ENCODE measurements at regions not wholly inside any gene's neighbourhood (a gene's known extent, or its start where the extent isn't known, plus 50 kb on each side); places are given as distances from the start of the nearest gene placed in this dataset.

DNA sequence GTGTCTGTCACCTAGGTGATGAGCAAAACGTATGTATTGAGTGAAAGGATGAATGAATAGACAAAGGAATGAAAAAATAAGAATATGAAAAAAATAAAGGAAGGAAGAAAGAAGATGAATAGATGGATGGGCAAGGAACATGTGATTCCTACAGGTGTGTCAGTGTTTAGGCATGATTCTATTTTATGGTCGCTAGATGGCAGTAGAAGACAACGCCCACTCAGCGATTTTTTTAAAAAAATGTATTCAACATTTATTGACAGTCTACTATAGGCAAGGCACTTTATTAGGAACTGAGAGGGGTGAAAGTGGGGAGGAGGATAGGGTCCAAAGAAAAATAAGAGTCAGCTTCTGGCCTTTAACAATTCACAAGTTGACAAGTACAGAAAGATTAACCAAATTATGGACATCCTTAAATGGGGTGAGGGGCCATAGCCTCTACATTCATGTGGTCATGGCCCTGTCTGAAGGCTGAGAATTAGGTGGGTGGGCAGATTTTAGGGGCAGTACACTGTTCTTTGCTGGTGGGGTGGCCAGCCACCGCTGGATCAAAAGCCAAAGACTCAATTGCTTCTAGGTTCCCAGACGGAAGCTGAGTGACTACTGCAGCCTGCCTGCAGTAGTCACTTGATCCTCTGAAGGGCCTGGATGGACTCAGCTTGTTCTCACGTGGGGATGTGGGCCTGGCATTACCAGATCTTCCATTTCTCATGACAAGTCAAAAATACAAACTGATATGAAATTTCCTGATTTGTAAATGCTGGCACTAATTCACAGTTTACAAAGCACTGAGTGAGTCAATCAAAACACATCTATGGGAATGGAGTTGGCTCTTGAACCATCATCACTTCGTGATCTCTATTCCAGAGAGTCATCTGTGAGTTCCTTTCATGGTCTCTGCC is 83.9 kb downstream of the FASLG start:
- no peak overlapping the region for H3K27ac ChIP-seq
- H3K27me3 ChIP-seq = no peaks in the 10 kb centered on the region; the same call in 1 of the 2 replicates
- peaks cover 18% of the 10 kb centered on the region for H3K4me1 ChIP-seq
- no peaks in the 10 kb centered on the region for H3K36me3 ChIP-seq
- peak in 1 of 2 experiments; percentile 56 for DNase-seq
- no peaks in the 10 kb centered on the region for H3K9me3 ChIP-seq (replicated peaks)
- H3K4me3 ChIP-seq = no peak overlapping the region

DNA sequence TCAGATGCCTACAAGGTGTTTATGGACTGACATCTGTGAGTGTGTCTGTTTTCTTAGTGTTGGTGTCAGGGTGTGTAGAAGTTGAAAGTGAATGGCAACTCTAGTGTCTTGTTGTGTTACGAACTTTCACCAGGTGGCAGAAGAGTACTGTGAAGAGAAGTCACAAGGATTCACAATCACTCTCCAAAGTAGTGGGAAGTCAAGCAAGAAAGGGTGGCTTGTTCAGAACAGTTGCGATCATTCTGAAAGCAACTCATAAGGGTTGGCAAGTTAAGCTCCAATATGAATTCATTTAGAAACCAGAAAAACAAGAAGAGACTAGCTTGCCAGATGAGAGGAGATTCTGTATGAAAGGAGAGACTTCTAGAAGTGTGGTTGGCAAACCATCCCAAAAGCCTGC is 86.1 kb downstream of the FASLG start:
- Histone ChIP-seq H3K4me3 (no peak overlapping the region), H3K36me3 (no peaks in the 10 kb centered on the region), H3K4me1 (peaks cover 18% of the 10 kb centered on the region), H3K9me3 (replicated peaks) (no peaks in the 10 kb centered on the region), H3K27ac (no peak overlapping the region), H3K27me3 (no peaks in the 10 kb centered on the region; the same call in 1 of the 2 replicates)
- DNase-seq = peak; percentile 41 to 74

DNA sequence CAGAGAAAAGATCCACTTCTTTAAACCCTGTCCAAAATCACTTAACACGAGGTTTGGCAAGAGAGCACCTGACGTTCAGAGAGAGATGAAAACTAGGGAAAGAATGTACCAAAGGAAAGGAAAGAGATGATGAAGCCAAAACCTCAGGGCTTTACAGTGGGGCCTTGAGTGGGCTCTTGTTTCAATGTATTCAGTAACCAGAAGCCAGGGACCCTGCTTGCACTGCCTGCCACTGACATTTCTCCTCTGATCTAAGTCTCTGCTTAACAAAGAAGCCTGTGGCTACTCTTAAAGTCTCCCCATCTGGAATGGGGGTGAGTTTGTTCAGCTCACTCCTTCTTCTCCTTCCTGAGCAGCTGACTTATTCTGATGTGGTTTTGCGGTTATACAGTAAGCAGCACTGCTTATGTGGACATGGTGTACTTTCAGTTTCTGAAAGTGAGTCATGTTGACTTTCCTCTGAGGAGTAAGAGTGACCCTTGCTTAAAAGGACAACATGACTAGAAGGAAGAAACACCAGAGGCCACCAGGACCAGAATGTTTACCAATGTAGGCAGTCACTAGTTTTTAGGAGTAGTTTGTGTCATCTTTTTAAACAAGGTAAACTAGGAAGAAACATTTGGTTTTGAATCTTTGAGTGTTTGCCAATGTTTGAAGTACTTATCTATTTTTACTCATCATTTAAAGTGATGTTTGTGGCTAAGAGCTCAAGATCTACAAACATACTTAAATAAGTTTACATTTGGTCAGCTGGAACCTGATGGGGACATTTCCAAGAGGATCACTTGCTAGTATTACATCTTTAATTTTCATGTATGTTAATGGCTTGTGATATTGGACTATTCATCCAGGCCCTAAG is 87.4 kb downstream of the FASLG start:
- peak; percentile 63 to 78 for DNase-seq
- Histone ChIP-seq H3K4me1 (peaks cover 18% of the 10 kb centered on the region), H3K36me3 (no peaks in the 10 kb centered on the region), H3K27ac (no peak overlapping the region), H3K27me3 (no peaks in the 10 kb centered on the region; the same call in 1 of the 2 replicates), H3K9me3 (replicated peaks) (no peaks in the 10 kb centered on the region), H3K4me3 (no peak overlapping the region)

DNA sequence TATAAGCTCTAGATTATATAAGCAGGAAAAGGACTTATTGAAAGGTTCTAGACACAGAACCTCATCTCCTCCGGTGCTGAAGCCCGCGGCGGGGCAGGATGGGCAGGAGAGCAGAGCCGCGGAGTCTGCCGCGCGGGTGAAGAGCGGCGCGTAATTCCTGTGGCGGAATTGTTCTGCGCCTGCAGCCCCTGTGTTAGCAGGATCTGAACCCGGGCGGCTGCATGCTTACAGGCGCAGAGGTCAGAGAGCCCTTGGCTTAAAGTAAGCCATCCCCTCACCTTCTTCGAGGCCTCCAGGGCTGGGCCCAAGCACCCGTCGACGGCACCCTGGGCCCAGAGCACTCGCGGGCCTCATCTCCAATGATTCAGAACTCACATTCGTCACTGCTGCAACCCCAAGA is 89.3 kb downstream of the FASLG start:
- Histone ChIP-seq H3K4me3 (no peak overlapping the region), H3K4me1 (peaks cover 18% of the 10 kb centered on the region), H3K27ac (no peak overlapping the region), H3K36me3 (no peaks in the 10 kb centered on the region), H3K27me3 (no peaks in the 10 kb centered on the region), H3K9me3 (replicated peaks) (no peaks in the 10 kb centered on the region)
- no peak for DNase-seq

DNA sequence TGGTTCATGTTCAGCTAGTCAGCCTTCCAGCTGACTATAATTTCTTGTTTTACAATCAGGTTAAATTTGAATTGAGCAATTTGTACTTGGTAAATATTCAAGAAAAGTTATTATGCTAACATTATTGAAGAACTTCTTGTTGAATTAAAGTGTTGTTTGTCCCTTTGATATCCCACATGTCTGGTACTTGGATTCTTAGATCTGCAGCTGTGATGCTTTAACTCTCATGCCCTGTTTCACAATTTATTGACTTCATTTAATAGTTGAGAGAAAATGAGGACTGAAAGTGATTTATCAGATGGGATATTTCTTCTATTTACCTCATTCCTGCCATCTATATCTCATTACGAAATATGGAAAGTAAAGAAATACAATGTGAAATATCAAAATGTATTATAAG is 92.8 kb downstream of the FASLG start:
- DNase-seq = no peak
- H3K36me3 ChIP-seq = no peaks in the 10 kb centered on the region

GRCh38 chr1:172753964-172754363 is 95.1 kb downstream of the FASLG start:
- H3K4me3 ChIP-seq = no peak overlapping the region
- H3K9me3 ChIP-seq (replicated peaks) = no peaks in the 10 kb centered on the region
- no peaks in the 10 kb centered on the region for H3K36me3 ChIP-seq
- no peaks in the 10 kb centered on the region for H3K4me1 ChIP-seq
- no peaks in the 10 kb centered on the region for H3K27me3 ChIP-seq
- no peak overlapping the region for H3K27ac ChIP-seq
- DNase-seq = no peak

More for the DNA sequence above, 92.8 kb downstream of the FASLG start:
- Histone ChIP-seq H3K4me1 (peaks cover under 1% of the 10 kb centered on the region; the same call in 1 of the 2 replicates), H3K27ac (no peak overlapping the region), H3K4me3 (no peak overlapping the region), H3K9me3 (replicated peaks) (no peaks in the 10 kb centered on the region), H3K27me3 (no peaks in the 10 kb centered on the region)

GRCh38 chr1:172754609-172755008 is 95.7 kb downstream of the FASLG start:
- H3K27ac ChIP-seq = no peak overlapping the region
- H3K9me3 ChIP-seq (replicated peaks) = no peaks in the 10 kb centered on the region
- no peak for DNase-seq
- H3K4me3 ChIP-seq = no peak overlapping the region
- H3K27me3 ChIP-seq = no peaks in the 10 kb centered on the region
- H3K36me3 ChIP-seq = no peaks in the 10 kb centered on the region
- no peaks in the 10 kb centered on the region for H3K4me1 ChIP-seq

DNA sequence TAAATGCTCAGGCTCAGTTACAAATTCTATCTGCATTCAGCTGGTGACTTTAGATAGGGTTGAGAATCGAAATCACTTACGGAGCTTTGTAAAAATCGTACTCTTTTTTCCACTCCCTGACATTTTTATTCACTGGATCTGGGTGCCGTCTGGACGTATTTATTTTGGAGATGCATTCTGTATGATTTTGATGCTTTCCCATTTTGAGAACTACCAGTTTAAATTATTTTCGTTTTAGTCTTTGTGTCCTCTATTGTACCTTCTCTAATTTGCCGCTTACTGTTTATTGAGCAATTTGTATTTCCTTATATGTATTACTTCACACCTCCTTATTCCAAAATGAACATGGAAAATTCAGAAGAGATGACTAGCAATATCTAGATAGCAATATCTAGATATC is 96.2 kb downstream of the FASLG start:
- Histone ChIP-seq H3K4me3 (no peak overlapping the region), H3K27me3 (no peaks in the 10 kb centered on the region), H3K27ac (no peak overlapping the region), H3K4me1 (no peaks in the 10 kb centered on the region), H3K9me3 (replicated peaks) (no peaks in the 10 kb centered on the region), H3K36me3 (no peaks in the 10 kb centered on the region)
- DNase-seq = no peak

DNA sequence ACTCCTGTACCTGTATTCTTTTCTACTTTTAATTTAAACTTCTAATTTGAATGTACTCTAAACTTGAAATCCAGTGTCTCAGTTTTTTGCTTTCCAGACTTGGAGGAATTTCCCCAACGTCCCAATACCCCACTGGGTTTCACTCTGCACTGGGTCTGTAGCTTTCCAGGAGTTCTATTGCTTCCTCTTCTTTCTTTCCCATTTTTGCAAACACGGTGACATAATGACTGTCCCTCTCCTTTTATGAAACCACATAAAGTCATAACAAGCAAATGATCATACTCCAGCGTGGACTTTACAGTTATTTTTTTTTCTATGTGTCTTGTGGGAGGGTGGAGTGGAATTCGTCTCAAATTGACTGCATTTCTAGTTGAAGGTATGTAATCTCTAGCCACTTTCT is 97.1 kb downstream of the FASLG start:
- no peaks in the 10 kb centered on the region for H3K4me1 ChIP-seq
- no peaks in the 10 kb centered on the region for H3K36me3 ChIP-seq
- H3K9me3 ChIP-seq (replicated peaks) = no peaks in the 10 kb centered on the region
- H3K4me3 ChIP-seq = no peak overlapping the region
- no peaks in the 10 kb centered on the region for H3K27me3 ChIP-seq
- no peak for DNase-seq
- no peak overlapping the region for H3K27ac ChIP-seq

DNA sequence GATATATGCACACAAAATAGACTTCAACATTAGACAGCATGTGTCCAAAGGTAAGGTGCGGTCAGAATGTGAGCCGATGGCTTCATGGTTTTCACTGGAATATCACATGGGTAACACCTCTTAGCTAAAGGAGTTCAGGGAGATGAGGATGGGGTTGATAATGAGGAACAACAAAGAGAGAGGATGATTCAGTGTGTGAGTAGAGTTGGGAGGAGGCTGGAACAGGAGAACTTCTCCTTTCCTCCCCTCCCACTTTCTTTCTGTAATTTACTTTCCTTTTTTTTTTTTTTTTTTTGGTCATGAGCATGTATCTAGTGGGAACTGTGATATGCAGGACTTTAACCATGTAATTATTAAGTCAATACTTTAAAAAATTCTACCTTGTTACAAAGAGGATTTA is 99.4 kb downstream of the FASLG start:
- Histone ChIP-seq H3K9me3 (replicated peaks) (no peaks in the 10 kb centered on the region), H3K36me3 (no peaks in the 10 kb centered on the region)

GRCh38 chr1:172760121-172760520 is 101.2 kb downstream of the FASLG start:
- no peak for DNase-seq
- Histone ChIP-seq H3K4me1 (no peaks in the 10 kb centered on the region), H3K36me3 (no peaks in the 10 kb centered on the region), H3K4me3 (no peak overlapping the region), H3K9me3 (replicated peaks) (no peaks in the 10 kb centered on the region), H3K27me3 (no peaks in the 10 kb centered on the region), H3K27ac (no peak overlapping the region)

More for the DNA sequence above, 99.4 kb downstream of the FASLG start:
- no peak overlapping the region for H3K27ac ChIP-seq
- H3K27me3 ChIP-seq = no peaks in the 10 kb centered on the region
- H3K4me3 ChIP-seq = no peak overlapping the region
- no peaks in the 10 kb centered on the region for H3K4me1 ChIP-seq
- DNase-seq = no peak

DNA sequence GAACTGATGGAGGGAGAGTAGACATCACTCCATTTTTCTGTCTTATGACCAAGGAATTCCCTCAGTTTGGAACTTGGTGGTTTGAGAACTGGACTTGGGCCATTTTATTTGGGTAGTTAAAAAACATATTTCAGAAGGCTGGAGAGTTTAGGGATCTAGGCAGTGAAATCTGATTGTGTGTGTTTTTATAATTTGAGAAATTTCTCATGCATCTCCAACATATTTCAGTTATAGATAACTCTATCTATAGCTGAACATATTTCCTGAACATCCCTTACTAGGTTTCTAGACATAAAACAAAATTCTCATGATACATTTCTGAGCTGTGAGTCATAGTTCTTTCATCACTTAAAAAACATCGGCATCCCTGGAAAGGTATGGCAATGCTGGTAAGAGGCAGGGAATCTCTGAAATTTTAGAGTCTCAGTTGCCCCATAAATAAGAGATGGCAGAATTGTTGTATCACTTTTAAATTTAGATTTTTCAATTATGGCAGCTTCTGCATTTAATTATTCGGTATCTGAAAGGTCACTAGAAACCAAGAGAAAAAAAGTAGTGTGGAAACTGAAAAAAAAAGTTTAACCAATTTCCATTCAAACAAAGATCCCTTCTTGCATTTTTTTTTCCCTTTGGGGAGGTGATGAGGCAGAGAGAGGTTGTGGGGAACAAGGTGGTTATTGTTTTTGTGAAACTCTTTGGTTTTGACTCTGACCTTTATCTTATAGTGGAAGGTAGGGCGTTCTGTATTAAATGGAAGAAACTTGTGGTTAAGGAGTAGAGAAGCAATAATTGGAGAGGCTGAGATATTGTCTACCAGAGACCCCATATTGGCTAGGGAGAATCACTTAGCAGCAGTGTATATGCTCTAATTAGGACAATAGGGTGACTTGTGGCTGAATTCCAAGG is 102.9 kb downstream of the FASLG start:
- no peaks in the 10 kb centered on the region for H3K9me3 ChIP-seq (replicated peaks)
- H3K27ac ChIP-seq = no peak overlapping the region
- no peaks in the 10 kb centered on the region for H3K36me3 ChIP-seq
- no peaks in the 10 kb centered on the region for H3K27me3 ChIP-seq
- H3K4me3 ChIP-seq = no peak overlapping the region
- H3K4me1 ChIP-seq = no peaks in the 10 kb centered on the region
- no peak for DNase-seq

DNA sequence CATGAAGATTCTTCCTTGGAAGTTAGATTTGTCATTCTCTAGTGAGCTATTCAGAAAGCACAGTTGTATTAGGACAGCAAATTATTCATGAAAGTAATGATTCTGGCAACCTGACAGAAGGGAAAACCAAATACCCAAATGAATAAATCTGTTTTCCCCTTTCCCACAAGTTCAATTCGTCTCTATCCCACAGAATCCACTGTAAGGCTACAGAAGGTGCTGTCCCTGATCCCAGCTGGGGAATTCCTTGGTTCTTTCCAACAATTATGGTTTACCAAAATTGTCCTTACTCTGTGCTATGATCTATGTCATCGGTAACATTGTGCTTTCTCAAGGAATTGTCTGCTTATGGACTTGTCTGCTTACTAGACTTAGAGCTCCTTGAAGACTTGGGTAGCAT is 104.2 kb downstream of the FASLG start:
- no peaks in the 10 kb centered on the region for H3K36me3 ChIP-seq
- H3K4me3 ChIP-seq = no peak overlapping the region
- DNase-seq = no peak

GRCh38 chr1:172764378-172764777 is 105.5 kb downstream of the FASLG start:
- no peaks in the 10 kb centered on the region for H3K27me3 ChIP-seq
- DNase-seq = no peak

More for the DNA sequence above, 104.2 kb downstream of the FASLG start:
- Histone ChIP-seq H3K9me3 (replicated peaks) (no peaks in the 10 kb centered on the region), H3K27me3 (no peaks in the 10 kb centered on the region), H3K27ac (no peak overlapping the region), H3K4me1 (no peaks in the 10 kb centered on the region)

More at GRCh38 chr1:172764378-172764777, 105.5 kb downstream of the FASLG start:
- Histone ChIP-seq H3K27ac (no peak overlapping the region), H3K4me1 (no peaks in the 10 kb centered on the region), H3K4me3 (no peak overlapping the region), H3K9me3 (replicated peaks) (no peaks in the 10 kb centered on the region), H3K36me3 (no peaks in the 10 kb centered on the region)
